ENCODE measurements at regions not wholly inside any gene's neighbourhood (a gene's known extent, or its start where the extent isn't known, plus 50 kb on each side); places are given as distances from the start of the nearest gene placed in this dataset.

DNA sequence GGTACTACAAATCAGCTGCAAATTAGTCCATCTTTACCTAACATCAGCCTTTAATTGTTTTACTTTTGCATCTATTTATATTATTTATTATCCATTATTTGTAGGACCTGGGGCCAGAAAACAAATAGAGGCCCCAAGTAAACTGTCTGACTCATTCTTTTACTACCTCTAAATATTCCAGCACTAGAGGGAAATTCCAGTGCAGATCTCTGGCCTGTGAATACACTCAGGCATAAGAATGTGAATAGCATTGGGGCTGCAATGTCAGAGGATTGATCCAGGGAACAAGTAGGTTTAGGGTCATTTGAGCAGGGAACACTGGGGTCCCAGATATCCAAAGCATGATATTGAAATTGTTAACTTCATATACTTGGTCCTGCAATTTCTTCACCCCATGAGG, 176.6 kb upstream of the TYRP1 start:
- DNase-seq, result no peak

DNA sequence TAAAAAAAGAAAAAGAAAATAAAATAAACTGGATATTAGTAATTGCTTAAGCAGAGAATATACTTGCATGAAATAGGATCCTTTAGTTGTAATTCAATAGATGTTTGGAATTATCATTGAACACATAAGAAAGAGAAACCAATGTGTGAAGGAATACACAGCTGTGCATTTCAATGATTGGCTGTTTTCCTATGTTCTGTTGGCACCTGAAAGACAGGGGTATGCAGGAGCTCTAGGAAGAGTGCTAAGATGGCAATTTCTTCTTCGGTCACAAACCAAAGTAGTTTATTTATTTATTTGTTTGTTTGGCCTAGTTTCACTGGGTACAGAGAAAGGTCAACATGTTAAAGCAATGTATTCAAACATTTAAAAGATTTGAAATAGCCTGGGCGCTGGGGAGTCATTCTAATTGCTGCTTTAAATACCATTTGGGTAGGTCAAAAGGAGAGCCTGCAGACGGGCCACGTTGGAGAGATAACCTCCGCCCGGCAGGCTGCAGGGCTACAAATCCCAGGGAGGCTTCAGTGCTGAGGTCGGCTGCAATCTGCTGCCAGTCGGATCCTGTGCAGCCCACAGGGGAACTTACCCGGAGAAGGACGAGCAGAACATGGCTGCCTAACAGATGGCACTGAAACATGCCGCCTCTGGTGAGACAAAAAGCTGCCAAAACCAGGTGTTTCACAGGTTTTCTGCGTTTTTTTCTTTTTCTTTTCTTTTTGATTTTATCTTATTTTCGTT, 154.2 kb upstream of the TYRP1 start:
- DNase-seq, result no peak

- DNase-seq, result no peak
Measured at GRCh38 chr9:12539580-12539975, 153.6 kb upstream of the TYRP1 start.

DNA sequence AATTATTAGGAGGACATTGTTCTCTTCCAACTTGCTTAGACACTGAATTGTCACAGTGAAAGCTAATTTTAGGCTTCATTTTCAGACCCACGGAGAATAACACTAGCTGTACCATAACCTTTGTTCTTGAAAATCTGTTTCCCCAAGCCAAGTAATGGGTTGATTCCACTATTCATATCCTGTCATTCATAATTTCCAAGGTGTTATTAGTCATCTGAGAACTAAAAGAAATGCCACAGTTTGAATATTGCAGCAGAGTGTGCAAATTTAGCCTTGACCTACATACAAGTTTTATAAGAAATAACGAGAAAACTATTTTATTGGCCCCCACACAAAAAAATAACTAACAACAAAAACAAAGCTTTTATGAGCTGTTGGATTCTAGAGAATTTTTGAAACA, 148.5 kb upstream of the TYRP1 start:
- DNase-seq, result no peak

- no peak for DNase-seq
Measured at GRCh38 chr9:12554636-12555035, 138.5 kb upstream of the TYRP1 start.

DNA sequence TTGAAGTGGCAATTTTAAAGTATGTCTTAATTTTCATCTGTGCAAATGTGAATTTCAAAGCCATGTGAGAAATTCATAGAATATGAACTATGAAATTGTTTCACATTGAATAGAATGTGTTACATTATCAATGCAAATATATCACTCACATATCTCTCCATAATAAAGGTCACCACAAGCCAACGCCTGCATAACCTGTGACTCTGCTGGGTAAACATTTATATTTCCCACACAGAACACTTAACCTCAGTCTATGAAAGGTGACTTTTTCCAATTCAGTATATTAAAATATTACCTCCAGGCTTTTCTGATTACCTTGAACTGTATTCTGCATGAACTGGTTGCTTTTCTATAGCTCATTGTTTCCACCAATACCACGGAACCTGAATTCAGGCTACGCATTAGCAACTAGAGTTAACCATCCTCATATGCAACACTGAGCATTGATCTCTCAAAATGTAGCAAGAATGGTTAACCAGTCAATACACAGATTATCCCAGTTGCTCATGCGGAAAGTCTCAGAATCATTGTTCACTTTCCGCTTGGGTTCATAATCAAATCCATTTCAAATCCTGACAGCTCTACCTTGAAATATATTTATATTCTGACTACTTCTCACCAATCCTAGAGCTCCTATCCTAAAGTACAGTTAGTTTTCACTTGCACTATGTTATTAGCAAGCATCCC, 126.6 kb upstream of the TYRP1 start:
- DNase-seq, result no peak

GRCh38 chr9:12584656-12585522, 108.3 kb upstream of the TYRP1 start:
- no peak for DNase-seq

DNA sequence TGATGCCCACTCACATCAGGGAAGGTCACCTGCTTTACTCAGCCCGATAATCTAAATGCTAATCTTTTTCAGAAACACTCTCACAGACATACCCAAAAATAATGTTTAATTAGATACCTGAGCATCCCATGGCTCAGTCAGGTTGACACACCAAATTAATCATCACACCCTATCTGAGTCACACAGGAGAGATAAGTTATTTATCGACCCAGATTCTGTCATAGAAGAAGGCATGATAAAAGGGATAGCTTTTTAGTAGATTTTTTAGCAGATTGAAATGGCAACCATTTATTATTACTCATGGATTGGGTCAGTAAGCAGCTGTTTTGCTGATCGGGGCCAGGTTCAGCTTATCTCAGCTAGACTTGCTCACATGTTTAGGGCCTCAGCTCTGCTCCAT, 97.8 kb upstream of the TYRP1 start:
- DNase-seq, result no peak

GRCh38 chr9:12604164-12604821, 88.9 kb upstream of the TYRP1 start:
- no peak for DNase-seq

DNA sequence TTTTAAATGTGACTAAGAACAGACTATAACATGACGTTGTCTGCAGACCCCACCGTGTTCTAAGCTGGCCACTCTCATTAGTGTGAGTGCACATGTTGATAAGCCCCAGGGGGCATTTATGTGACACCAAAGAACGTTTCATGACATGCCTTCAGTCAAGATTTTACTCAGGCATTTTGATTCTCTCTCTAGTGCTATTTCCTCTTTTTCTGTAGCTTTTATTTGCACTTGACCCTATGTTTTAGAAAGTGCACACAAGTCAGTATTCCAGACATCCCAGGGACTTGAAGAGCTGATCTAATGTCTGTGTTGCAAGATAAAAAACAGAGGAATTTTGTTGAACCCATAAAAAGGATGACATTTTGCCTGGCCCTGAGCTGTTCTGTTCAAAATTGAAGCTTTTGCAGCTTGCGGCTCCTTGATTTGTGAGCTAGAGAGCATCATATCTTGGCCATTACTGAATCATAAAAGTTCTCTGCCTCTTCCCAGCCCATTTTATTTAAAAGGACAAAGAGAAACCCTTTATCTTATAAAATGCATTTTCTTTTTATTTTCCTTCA, 80.9 kb upstream of the TYRP1 start:
- no peak for DNase-seq

DNA sequence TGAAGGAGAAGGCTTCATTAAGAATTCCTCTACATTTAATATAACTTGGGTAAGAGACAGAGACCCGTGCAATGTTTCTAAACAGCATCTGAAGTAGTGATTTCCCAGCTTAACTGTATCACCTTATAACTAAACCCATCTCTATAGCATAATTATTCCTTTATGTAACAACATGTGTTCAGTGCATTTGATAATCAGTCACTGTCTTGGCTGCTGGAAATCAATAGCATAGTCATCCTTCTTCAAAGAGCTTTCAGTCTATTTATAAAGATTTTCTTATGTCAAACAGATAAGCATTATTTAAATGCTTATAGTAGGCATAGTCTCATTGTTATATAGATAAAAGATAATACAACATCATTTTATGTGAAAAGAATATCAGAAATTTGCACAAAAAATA, 80.1 kb upstream of the TYRP1 start:
- no peak for DNase-seq

GRCh38 chr9:12614488-12614887, 78.7 kb upstream of the TYRP1 start:
- DNase-seq, result no peak

DNA sequence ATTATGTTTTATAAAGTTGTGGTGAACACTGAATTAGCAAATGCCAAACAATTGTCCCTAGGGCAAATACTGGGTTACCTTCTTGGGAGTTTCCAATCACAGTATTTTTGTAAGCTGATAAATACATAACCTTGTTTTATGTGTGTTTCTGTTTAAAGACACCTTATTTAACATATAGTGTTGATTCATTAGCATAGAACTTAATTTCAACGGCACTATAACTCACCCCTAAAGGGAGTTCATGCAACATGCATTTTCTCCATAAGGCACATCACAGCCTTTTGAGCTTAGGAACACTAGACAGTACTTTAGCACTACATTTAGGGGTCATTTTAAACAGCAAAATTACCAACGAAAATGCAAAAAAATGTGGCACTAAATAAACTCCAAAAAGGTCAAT, 74.2 kb upstream of the TYRP1 start:
- DNase-seq, result no peak

- DNase-seq, result no peak
Measured at GRCh38 chr9:12625844-12626243, 67.3 kb upstream of the TYRP1 start.

DNA sequence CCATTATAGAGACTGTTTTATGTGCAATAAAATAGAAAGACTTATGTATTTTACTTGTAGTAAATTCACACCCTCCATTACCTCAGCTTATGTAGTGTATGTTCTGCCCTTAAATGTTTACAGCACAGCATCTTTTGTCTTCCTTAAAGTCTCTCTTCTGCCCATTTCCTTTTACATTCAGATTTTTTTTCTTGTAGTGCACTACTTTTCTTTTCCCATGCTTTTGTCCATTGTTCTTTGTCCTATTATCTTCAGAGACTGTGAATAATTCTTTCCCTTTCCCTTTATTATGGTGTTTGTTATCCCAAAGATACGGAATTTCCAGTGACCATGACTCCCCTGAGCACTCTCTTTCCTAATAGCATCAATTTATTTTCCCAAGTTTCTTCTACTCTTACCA, 66.1 kb upstream of the TYRP1 start:
- no peak for DNase-seq

GRCh38 chr9:12628546-12628945, 64.6 kb upstream of the TYRP1 start:
- DNase-seq, result no peak

- DNase-seq, result no peak
Measured at GRCh38 chr9:12629067-12629466, 64.1 kb upstream of the TYRP1 start.

GRCh38 chr9:12631866-12632265, 61.3 kb upstream of the TYRP1 start:
- no peak for DNase-seq

DNA sequence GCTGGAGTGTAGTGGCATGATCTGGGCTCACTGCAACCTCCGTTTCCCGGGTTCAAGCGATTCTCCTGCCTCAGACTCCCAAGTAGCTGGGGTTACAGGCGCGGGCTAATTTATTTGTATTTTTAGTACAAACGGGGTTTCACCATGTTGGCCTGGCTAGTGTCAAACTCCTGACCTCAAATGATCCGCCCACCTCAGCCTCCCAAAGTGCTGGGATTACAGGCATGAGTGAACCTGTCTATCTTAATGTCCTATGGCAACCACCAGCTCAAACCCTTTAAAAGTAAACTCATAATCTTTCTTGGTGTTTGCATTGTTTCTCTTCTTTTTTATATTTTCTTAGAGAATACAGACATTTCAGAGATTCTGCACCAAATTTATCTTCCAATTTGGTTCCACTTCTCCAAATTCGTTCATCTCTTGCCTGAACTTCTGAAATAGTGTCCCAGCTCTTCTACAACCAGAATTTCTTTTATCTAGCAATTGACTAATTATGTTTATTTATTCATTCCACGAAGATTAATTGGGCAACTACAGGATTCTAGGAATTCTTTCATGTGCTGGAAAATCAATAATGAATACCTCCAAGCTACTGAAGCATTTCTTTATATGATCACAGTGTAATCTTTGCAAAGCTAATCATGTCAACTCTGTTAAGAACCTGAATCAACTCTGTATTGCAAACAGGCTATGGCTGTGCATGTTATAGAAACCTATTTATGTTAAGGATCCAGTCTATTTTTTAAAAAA, 60.0 kb upstream of the TYRP1 start:
- DNase-seq, result no peak

- peak; percentile 11 for DNase-seq
Measured at GRCh38 chr9:12640016-12640587, 53.1 kb upstream of the TYRP1 start.
